Erythroblast (primary cell): ENCODE measurements at regions not wholly inside any gene's neighbourhood (a gene's known extent, or its start where the extent isn't known, plus 50 kb on each side); places are given as distances from the start of the nearest gene placed in this dataset.

Experiments used
- DNase-seq, 2 experiments: peaks; one replicate each; lab custom pipeline; 2025; lab: John Stamatoyannopoulos, UW
- GATA1 ChIP-seq: IDR thresholded peaks from 2 replicates; pipeline ENCODE4 v1.6.1; 2011; ENCODE audit warnings: low read depth, mild to moderate bottlenecking, control low read depth, low read length, moderate library complexity
- POLR2A ChIP-seq: IDR thresholded peaks from 2 replicates; pipeline ENCODE4 v1.6.1; 2011; ENCODE audit warnings: mild to moderate bottlenecking, low read length

DNA sequence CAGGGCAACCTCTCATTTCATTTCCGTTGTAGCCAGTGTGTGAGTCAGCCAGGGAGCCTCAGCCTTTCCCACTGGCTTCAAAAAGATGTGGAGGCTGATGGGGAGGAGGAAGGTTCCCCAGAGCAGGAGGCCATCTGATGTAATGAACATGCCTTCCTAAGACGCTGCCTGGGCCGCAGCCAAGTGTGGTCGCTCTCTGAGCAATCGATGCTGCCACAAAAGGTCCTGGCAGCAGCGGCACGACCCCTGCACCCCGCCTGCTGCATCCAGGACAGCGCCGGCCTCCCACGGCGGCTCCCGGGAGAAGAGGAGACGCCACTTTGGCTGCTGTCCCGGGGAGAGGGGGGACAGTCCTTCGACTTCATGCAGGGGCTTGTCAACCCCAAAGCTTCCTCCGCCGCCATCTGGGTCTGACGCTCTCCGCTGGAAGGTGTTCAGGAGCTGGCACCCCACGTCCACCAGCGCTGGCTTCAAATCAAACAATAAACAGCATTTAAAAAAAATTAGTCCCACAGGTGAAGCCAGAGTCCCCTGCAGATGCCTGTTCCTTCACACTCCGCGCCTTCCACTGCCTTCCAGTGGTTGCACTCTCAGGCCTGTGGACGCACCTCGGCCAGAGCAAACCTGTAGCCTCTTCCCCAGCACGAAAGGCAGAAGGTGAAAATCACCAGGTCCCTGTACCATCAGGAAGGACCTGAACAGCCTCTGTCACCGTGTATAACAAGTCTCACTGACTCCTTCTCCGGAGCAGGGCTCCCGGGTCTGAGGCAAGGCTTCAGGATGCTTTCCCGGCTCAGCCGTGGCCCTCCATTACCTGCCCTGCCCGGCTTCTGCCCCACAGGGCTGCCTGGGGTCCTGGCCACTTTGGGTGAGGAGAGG is 930.7 kb downstream of the BRD1 start:
- DNase-seq: no peak
- TF ChIP-seq POLR2A: no peak
- TF ChIP-seq GATA1: no peak

GRCh38 chr22:48895831-48896765 is 931.6 kb downstream of the BRD1 start:
- DNase-seq: no peak
- TF ChIP-seq POLR2A: no peak
- no peak for TF ChIP-seq GATA1

DNA sequence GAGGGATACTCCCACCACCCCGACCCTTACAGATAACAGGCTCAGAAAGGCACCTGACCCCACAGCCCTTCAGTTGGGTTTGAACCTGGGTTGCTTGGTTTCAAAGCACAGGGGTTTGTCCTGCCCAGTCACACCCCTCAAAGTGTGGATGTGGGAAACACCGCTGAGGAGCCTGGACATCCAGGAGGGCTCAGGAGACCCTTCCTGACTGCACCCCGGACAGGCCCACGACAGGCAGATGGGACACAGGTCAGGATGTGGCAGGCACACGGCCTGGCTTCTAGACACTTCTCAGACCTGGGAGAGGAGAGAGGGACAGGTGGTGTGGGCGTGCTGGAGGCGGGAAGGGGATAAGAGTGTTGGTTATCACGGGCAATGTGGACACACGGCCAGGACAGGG is 932.3 kb downstream of the BRD1 start:
- TF ChIP-seq GATA1: no peak
- TF ChIP-seq POLR2A: no peak
- no peak for DNase-seq

- no peak for DNase-seq
- no peak for TF ChIP-seq POLR2A
- TF ChIP-seq GATA1: no peak
Observed at GRCh38 chr22:48894804-48895250, 932.8 kb downstream of the BRD1 start.

DNA sequence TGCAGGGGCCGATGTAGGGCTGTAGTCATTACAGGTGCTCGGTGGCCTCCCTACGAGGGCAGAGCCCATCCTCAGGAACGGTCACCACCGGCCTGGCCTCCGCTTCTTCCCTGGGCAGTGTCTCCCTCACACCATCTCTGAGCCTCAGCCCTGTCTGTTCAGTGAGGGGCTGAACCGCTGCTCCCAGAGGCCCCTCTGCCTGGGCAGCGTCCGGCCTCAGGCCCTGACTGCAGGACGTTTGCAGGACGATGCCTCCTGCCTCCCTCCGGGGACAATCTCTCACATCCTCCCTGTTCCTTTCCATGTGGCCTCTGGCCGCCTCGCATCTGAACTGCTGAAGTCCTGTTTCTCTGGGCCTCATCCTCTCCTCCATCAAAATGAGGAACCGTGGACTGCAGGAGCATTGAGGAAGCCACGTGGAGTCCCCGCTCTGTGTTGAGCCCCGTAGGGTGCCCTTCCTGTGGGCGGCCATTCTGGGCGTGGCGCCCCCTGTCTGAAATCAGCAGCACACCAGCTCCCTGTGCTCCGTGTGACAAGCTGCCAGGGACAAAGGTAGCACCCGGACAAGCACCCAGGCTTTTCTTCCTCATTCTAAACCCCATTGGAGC is 933.5 kb downstream of the BRD1 start:
- peak; percentile 5 for DNase-seq
- TF ChIP-seq GATA1: no peak
- no peak for TF ChIP-seq POLR2A

- DNase-seq: no peak
- no peak for TF ChIP-seq GATA1
- TF ChIP-seq POLR2A: no peak
Observed at GRCh38 chr22:48893288-48894063, 934.2 kb downstream of the BRD1 start.

- TF ChIP-seq GATA1 (no peak), POLR2A (no peak)
- no peak for DNase-seq
Observed at GRCh38 chr22:48892578-48893287, 934.9 kb downstream of the BRD1 start.

GRCh38 chr22:48891688-48892577 is 935.7 kb downstream of the BRD1 start:
- TF ChIP-seq POLR2A (no peak), GATA1 (no peak)
- no peak for DNase-seq

DNA sequence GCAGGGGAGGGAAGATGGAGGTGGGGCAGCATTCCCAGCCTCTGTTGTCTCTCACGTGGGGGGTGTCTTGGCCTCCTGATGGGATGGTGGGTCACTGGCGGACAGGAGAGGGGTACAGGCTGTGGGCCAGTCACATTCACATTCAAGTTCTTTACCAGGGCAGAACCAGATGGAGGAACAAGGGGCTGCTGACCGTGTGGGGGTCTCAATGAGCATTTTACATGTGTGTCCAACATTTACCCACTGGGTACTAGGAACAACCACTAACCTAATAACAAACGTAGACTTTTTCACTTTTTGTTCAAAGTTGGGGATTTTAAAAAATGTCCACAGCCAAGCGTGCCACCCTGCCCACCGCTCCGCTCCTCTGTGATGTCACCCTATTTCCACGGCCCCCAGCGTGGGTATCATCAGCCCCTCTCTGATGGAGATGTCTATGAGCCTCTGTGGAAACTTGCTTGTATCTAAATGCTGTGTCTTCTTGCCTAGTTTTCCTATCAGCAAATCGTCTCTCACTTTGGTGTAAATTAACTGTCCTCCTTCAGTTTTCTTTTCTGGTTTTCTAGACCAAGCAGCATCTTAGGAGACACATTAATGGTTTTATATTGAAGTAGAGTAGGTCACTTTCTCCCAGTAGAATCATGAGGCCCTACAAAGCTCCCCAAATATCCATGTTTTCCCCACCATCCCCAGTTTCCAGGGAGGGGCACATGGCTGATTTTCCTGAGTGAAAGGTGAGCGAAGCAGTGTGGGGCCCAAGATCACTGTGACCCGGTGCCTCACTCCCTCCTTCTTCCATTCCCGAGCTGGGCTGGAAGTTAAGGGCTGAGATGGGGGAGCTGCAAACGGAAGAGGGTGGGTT is 936.7 kb downstream of the BRD1 start:
- DNase-seq: no peak
- TF ChIP-seq POLR2A (no peak), GATA1 (no peak)

- TF ChIP-seq POLR2A: no peak
- no peak for TF ChIP-seq GATA1
- DNase-seq: no peak
Observed at GRCh38 chr22:48889887-48890692, 937.6 kb downstream of the BRD1 start.
